HEK293 (cell line): ENCODE measurements at regions not wholly inside any gene's neighbourhood (a gene's known extent, or its start where the extent isn't known, plus 50 kb on each side); places are given as distances from the start of the nearest gene placed in this dataset.

Experiments
- CTCF ChIA-PET: fragments of 350-600 bp; formaldehyde crosslinking; extraction: SDS; loops from one replicate; lab custom pipeline; 2021; ENCODE audit warnings: antibody characterized with exemption; lab: Yijun Ruan, JAX
- POLR2A ChIA-PET: fragments of 300-600 bp; formaldehyde crosslinking; extraction: SDS; loops from one replicate; lab custom pipeline; 2020; ENCODE audit warnings: antibody characterized with exemption, inconsistent platforms; lab: Yijun Ruan, JAX
- H3K27ac ChIP-seq: fragments of 200-500 bp; sonication (Bioruptor generic); 2 replicates; pipeline ENCODE4 v1.5.1; 2014; ENCODE audit warnings: low read depth, low read length, control low read depth, inconsistent platforms; ENCODE audit errors: extremely low read depth
- H3K36me3 ChIP-seq, 2 experiments: fragments of 200-500 bp in 1 of 2; sonication (Bioruptor generic) in 1 of 2; 1 replicate in 1 of 2; 2 replicates in 1 of 2; pipeline ENCODE4 v1.5.1; 2014 to 2017; ENCODE audit warnings: inconsistent platforms in 2 of 2, low read length in 2 of 2; ENCODE audit not compliant: control insufficient read depth in 2 of 2, insufficient read depth in 1 of 2
- H3K4me1 ChIP-seq: fragments of 200-500 bp; sonication (Bioruptor generic); 2 replicates; pipeline ENCODE4 v1.5.1; 2014; ENCODE audit warnings: mild to moderate bottlenecking, low read length, inconsistent platforms; ENCODE audit not compliant: control insufficient read depth, insufficient read depth
- H3K4me3 ChIP-seq: 2 replicates; pipeline ENCODE4 v1.5.1; 2011; ENCODE audit warnings: low read depth, mild to moderate bottlenecking, control low read depth, low read length, moderate library complexity
- H3K9me3 ChIP-seq: fragments of 200-500 bp; sonication (Bioruptor generic); 2 replicates; pipeline ENCODE4 v1.5.1; 2014; ENCODE audit warnings: low read depth, low read length, inconsistent platforms; ENCODE audit not compliant: control insufficient read depth, insufficient read depth
- FEZF1 ChIP-seq: fragments of 450-650 bp; formaldehyde crosslinking; IDR thresholded peaks from 2 replicates; pipeline ENCODE4 v1.5.1; 2016; ENCODE audit warnings: missing biosample characterization, missing genetic modification characterization
- KLF7 ChIP-seq: fragments of 450-650 bp; formaldehyde crosslinking; IDR thresholded peaks from 2 replicates; pipeline ENCODE4 v1.5.1; 2016; ENCODE audit warnings: missing biosample characterization, missing genetic modification characterization, borderline replicate concordance
- KLF8 ChIP-seq: fragments of 450-650 bp; formaldehyde crosslinking; IDR thresholded peaks from 2 replicates; pipeline ENCODE4 v1.5.1; 2016; ENCODE audit warnings: missing biosample characterization, missing genetic modification characterization
- PRDM1 ChIP-seq: fragments of 450-650 bp; formaldehyde crosslinking; IDR thresholded peaks from 2 replicates; pipeline ENCODE4; 2016; ENCODE audit warnings: missing biosample characterization, missing genetic modification characterization
- TRIM28 ChIP-seq: IDR thresholded peaks from 2 replicates; pipeline ENCODE4 v1.6.1; 2011; ENCODE audit warnings: low read length, control low read depth, borderline replicate concordance
- WT1 ChIP-seq: fragments of 450-650 bp; formaldehyde crosslinking; IDR thresholded peaks from 2 replicates; pipeline ENCODE4 v1.5.1; 2016; ENCODE audit warnings: missing biosample characterization, missing genetic modification characterization
- ZNF132 ChIP-seq: fragments of 450-650 bp; formaldehyde crosslinking; IDR thresholded peaks from 2 replicates; pipeline ENCODE4 v1.5.1; 2017; ENCODE audit warnings: missing biosample characterization, missing genetic modification characterization, borderline replicate concordance
- ZNF184 ChIP-seq: fragments of 450-650 bp; IDR thresholded peaks from 2 replicates; pipeline ENCODE4 v1.5.1; 2018; ENCODE audit warnings: missing biosample characterization, mild to moderate bottlenecking, missing genetic modification characterization
- ZNF202 ChIP-seq: fragments of 450-650 bp; formaldehyde crosslinking; IDR thresholded peaks from 2 replicates; pipeline ENCODE4 v1.5.1; 2016; ENCODE audit warnings: missing biosample characterization, missing genetic modification characterization, borderline replicate concordance
- ZNF23 ChIP-seq: fragments of 450-650 bp; formaldehyde crosslinking; IDR thresholded peaks from 2 replicates; pipeline ENCODE4 v1.5.1; 2016; ENCODE audit warnings: missing biosample characterization, missing genetic modification characterization, borderline replicate concordance
- ZNF354C ChIP-seq: fragments of 450-650 bp; formaldehyde crosslinking; IDR thresholded peaks from 2 replicates; pipeline ENCODE4 v1.5.1; 2016; ENCODE audit warnings: missing biosample characterization, missing genetic modification characterization, low read depth, borderline replicate concordance
- ZNF596 ChIP-seq: fragments of 450-650 bp; IDR thresholded peaks from 2 replicates; pipeline ENCODE4 v1.5.0; 2018; ENCODE audit warnings: missing biosample characterization, mild to moderate bottlenecking, missing genetic modification characterization, moderate library complexity
- ZNF629 ChIP-seq: fragments of 450-650 bp; formaldehyde crosslinking; IDR thresholded peaks from 2 replicates; pipeline ENCODE4 v1.5.1; 2017; ENCODE audit warnings: missing biosample characterization, missing genetic modification characterization
- ZNF639 ChIP-seq: fragments of 450-650 bp; formaldehyde crosslinking; IDR thresholded peaks from 2 replicates; pipeline ENCODE4 v1.5.1; 2016; ENCODE audit warnings: missing biosample characterization, missing genetic modification characterization
- ZNF664 ChIP-seq: fragments of 450-650 bp; formaldehyde crosslinking; IDR thresholded peaks from 2 replicates; pipeline ENCODE4 v1.5.1; 2016; ENCODE audit warnings: missing biosample characterization, missing genetic modification characterization
- ZNF777 ChIP-seq: fragments of 450-650 bp; formaldehyde crosslinking; IDR thresholded peaks from 2 replicates; pipeline ENCODE4 v1.5.1; 2017; ENCODE audit warnings: missing biosample characterization, missing genetic modification characterization, borderline replicate concordance
- ZNF785 ChIP-seq: fragments of 450-650 bp; formaldehyde crosslinking; IDR thresholded peaks from 2 replicates; pipeline ENCODE4 v1.5.1; 2016; ENCODE audit warnings: missing biosample characterization, missing genetic modification characterization
- TF ChIP-seq, protein P1 (sequence below): fragments of 450-650 bp; formaldehyde crosslinking; IDR thresholded peaks from 2 replicates; pipeline ENCODE4 v1.5.1; 2017; ENCODE audit warnings: missing biosample characterization, mild to moderate bottlenecking, missing genetic modification characterization, moderate library complexity
- TF ChIP-seq, protein P2 (sequence below): fragments of 450-650 bp; formaldehyde crosslinking; IDR thresholded peaks from 2 replicates; pipeline ENCODE4 v1.5.1; 2017; ENCODE audit warnings: missing biosample characterization, missing genetic modification characterization
- TF ChIP-seq, protein P3 (sequence below): fragments of 450-650 bp; formaldehyde crosslinking; IDR thresholded peaks from 2 replicates; pipeline ENCODE4 v1.5.1; 2017; ENCODE audit warnings: missing biosample characterization, missing genetic modification characterization
- TF ChIP-seq, protein P4 (sequence below): fragments of 450-650 bp; formaldehyde crosslinking; IDR thresholded peaks from 2 replicates; pipeline ENCODE4 v1.5.1; 2016; ENCODE audit warnings: missing biosample characterization, missing genetic modification characterization

GRCh38 chr1:111559736-111560279 is 56.4 kb upstream of the ADORA3 start:
- H3K27ac ChIP-seq = no peak overlapping the region
- H3K36me3 ChIP-seq = no peaks in the 10 kb centered on the region
- no peak overlapping the region for H3K4me3 ChIP-seq
- no peaks in the 10 kb centered on the region for H3K4me1 ChIP-seq
- CTCF ChIA-PET = interaction anchor here (0.6 to 1.6 kb wide), 2 partner anchors 27 to 52 kb away, joined by 4 read pairs; no protein-coding TSS in a partner anchor
- TF ChIP-seq, protein P1, sequence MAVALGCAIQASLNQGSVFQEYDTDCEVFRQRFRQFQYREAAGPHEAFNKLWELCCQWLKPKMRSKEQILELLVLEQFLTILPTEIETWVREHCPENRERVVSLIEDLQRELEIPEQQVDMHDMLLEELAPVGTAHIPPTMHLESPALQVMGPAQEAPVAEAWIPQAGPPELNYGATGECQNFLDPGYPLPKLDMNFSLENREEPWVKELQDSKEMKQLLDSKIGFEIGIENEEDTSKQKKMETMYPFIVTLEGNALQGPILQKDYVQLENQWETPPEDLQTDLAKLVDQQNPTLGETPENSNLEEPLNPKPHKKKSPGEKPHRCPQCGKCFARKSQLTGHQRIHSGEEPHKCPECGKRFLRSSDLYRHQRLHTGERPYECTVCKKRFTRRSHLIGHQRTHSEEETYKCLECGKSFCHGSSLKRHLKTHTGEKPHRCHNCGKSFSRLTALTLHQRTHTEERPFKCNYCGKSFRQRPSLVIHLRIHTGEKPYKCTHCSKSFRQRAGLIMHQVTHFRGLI (tag by site-specific recombination) = peak; percentile 92
- TF ChIP-seq ZNF639 (tag by site-specific recombination) = no peak
- TF ChIP-seq ZNF23 (tag by site-specific recombination) = no peak
- TF ChIP-seq, protein P2, sequence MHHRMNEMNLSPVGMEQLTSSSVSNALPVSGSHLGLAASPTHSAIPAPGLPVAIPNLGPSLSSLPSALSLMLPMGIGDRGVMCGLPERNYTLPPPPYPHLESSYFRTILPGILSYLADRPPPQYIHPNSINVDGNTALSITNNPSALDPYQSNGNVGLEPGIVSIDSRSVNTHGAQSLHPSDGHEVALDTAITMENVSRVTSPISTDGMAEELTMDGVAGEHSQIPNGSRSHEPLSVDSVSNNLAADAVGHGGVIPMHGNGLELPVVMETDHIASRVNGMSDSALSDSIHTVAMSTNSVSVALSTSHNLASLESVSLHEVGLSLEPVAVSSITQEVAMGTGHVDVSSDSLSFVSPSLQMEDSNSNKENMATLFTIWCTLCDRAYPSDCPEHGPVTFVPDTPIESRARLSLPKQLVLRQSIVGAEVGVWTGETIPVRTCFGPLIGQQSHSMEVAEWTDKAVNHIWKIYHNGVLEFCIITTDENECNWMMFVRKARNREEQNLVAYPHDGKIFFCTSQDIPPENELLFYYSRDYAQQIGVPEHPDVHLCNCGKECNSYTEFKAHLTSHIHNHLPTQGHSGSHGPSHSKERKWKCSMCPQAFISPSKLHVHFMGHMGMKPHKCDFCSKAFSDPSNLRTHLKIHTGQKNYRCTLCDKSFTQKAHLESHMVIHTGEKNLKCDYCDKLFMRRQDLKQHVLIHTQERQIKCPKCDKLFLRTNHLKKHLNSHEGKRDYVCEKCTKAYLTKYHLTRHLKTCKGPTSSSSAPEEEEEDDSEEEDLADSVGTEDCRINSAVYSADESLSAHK (tag by site-specific recombination) = no peak
- TF ChIP-seq ZNF629 = 0 out of 2 replicates have a peak, but pooled peaks have one; percentile 13
- TF ChIP-seq PRDM1 (tag by site-specific recombination) = no peak
- no peak for TF ChIP-seq TRIM28
- TF ChIP-seq KLF7 = no peak
- TF ChIP-seq, protein P3, sequence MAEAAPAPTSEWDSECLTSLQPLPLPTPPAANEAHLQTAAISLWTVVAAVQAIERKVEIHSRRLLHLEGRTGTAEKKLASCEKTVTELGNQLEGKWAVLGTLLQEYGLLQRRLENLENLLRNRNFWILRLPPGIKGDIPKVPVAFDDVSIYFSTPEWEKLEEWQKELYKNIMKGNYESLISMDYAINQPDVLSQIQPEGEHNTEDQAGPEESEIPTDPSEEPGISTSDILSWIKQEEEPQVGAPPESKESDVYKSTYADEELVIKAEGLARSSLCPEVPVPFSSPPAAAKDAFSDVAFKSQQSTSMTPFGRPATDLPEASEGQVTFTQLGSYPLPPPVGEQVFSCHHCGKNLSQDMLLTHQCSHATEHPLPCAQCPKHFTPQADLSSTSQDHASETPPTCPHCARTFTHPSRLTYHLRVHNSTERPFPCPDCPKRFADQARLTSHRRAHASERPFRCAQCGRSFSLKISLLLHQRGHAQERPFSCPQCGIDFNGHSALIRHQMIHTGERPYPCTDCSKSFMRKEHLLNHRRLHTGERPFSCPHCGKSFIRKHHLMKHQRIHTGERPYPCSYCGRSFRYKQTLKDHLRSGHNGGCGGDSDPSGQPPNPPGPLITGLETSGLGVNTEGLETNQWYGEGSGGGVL (tag by site-specific recombination) = no peak
- TF ChIP-seq ZNF596 (tag by site-specific recombination) = no peak
- TF ChIP-seq FEZF1 = no peak
- TF ChIP-seq ZNF664 (tag by site-specific recombination) = 0 out of 2 replicates have a peak, but pooled peaks have one; percentile 19
- POLR2A ChIA-PET = no interaction called here
- no peaks in the 10 kb centered on the region for H3K9me3 ChIP-seq

GRCh38 chr1:111561328-111561727 is 57.9 kb upstream of the ADORA3 start:
- no peaks in the 10 kb centered on the region for H3K9me3 ChIP-seq
- ChIA-PET CTCF (interaction anchor here (1.6 kb wide), 1 partner anchor 54 kb away, joined by 4 read pairs; no protein-coding TSS in a partner anchor), POLR2A (no interaction called here)
- H3K36me3 ChIP-seq = no peaks in the 10 kb centered on the region
- H3K4me3 ChIP-seq = no peak overlapping the region
- no peaks in the 10 kb centered on the region for H3K4me1 ChIP-seq
- H3K27ac ChIP-seq = no peak overlapping the region
- TF ChIP-seq ZNF777 (tag by site-specific recombination) = no peak

DNA sequence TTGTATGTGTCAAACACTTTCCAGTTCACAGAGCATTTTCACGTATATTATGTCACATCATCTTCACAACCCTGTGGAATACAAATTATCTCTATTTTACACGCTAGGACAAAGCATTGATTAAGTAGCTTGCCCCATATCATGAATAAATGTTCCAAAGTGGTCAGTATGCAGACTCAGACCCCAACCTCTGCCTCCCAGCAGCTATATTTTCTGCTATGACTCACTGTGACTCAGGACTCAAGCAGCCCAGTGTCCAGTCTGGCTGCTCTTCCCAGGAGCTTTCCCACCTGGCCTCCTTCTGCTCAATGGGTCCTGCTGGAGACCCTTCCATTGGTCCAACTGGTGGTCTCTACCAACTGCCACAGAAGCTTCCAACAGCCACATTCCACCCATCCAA is 56.0 kb upstream of the RAP1A start:
- Histone ChIP-seq H3K4me1 (no peaks in the 10 kb centered on the region), H3K4me3 (no peak overlapping the region), H3K36me3 (no peaks in the 10 kb centered on the region), H3K27ac (no peak overlapping the region), H3K9me3 (no peaks in the 10 kb centered on the region)
- POLR2A ChIA-PET = no interaction called here
- CTCF ChIA-PET = no interaction called here
- TF ChIP-seq KLF8 (no peak), ZNF354C (tag by site-specific recombination) (no peak), WT1 (tag by site-specific recombination) (no peak), ZNF132 (tag by site-specific recombination) (no peak), ZNF184 (tag by site-specific recombination) (no peak), ZNF785 (tag by site-specific recombination) (no peak), ZNF202 (tag by site-specific recombination) (no peak)
- TF ChIP-seq, protein P4, sequence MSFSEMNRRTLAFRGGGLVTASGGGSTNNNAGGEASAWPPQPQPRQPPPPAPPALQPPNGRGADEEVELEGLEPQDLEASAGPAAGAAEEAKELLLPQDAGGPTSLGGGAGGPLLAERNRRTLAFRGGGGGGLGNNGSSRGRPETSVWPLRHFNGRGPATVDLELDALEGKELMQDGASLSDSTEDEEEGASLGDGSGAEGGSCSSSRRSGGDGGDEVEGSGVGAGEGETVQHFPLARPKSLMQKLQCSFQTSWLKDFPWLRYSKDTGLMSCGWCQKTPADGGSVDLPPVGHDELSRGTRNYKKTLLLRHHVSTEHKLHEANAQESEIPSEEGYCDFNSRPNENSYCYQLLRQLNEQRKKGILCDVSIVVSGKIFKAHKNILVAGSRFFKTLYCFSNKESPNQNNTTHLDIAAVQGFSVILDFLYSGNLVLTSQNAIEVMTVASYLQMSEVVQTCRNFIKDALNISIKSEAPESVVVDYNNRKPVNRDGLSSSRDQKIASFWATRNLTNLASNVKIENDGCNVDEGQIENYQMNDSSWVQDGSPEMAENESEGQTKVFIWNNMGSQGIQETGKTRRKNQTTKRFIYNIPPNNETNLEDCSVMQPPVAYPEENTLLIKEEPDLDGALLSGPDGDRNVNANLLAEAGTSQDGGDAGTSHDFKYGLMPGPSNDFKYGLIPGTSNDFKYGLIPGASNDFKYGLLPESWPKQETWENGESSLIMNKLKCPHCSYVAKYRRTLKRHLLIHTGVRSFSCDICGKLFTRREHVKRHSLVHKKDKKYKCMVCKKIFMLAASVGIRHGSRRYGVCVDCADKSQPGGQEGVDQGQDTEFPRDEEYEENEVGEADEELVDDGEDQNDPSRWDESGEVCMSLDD (tag by site-specific recombination) = no peak
